ENCODE measurements at regions not wholly inside any gene's neighbourhood (a gene's known extent, or its start where the extent isn't known, plus 50 kb on each side); places are given as distances from the start of the nearest gene placed in this dataset.

- no peak for TF ChIP-seq CTCF (IDR thresholded peaks at IDR 0.05; ENCODE audit: insufficient read depth, missing control alignments)
- DNase-seq (ENCODE audit: insufficient read length, low spot score) (no peak), FAIRE-seq (no peak)
These were observed 309.2 kb downstream of the BRD1 start for GRCh38 chr22:49518436-49518970.

GRCh38 chr22:49517667-49518185 lies 309.9 kb downstream of the BRD1 start:
- TF ChIP-seq CTCF (IDR thresholded peaks at IDR 0.05; ENCODE audit: insufficient read depth, missing control alignments): no peak
- FAIRE-seq: no peak
- DNase-seq (ENCODE audit: insufficient read length, low spot score): no peak

DNA sequence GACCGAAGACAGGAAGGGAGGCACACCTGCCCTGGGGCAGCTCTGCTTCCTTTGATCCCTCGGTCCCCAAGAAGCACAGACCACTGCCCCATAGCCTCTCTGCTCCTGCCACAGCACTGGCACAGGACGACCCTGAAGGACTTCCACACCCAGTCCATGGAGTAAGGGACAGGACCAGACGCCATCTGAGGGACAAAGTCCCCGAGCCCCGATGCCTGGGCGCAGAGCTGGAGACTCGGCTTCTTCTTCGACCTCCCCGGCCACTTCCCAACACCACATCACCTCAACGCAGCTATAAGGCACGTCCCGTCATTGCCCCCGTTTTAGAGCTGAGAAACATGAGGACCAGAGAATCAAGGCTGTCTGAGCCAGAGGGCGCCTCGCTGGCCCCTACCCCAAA lies 310.5 kb downstream of the BRD1 start:
- FAIRE-seq (no peak), DNase-seq (ENCODE audit: insufficient read length, low spot score) (no peak)
- TF ChIP-seq CTCF (IDR thresholded peaks at IDR 0.05; ENCODE audit: insufficient read depth, missing control alignments): no peak

DNA sequence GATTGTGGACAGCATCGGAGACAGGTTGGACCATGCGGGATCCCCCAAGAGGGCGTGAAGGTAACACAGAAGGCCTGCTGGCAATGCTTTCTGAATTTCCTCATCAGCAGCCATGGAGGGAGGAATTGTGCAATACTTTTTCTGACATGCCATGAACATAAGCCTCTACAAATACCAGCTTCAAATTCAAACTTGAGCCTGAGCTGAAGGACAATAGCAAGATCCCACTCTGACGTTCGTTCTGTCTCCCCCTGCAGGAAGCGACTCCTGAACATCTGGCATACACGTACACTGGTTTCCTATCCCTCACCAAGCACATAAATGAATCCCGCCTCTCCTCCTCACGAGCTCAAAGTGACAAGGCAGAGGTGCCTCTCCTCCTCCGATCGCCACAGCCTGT lies 312.2 kb downstream of the BRD1 start:
- DNase-seq (ENCODE audit: insufficient read length, low spot score) (no peak), FAIRE-seq (no peak)
- no peak for TF ChIP-seq CTCF (IDR thresholded peaks at IDR 0.05; ENCODE audit: insufficient read depth, missing control alignments)

DNA sequence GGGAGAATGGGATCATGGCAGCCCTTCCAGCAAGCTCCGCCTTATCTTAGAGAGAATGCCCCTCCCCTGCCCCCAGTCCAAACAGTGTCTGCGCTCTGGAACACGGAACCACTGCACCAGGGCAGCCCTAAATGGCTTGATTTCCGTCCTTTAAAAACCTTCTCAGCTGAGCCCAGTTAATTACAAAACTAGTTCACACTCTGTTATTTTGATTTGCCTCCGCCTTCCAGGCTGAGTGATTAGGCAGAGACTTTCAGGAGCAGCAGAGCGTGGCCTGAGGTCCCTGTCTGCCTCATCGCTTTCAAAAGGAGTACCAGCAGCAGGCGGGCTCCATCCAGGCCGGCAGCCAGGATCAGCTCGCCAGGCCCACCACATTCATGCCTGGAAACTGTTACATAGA lies 313.0 kb downstream of the BRD1 start:
- FAIRE-seq (no peak), DNase-seq (ENCODE audit: insufficient read length, low spot score) (no peak)
- no peak for TF ChIP-seq CTCF (IDR thresholded peaks at IDR 0.05; ENCODE audit: insufficient read depth, missing control alignments)

DNA sequence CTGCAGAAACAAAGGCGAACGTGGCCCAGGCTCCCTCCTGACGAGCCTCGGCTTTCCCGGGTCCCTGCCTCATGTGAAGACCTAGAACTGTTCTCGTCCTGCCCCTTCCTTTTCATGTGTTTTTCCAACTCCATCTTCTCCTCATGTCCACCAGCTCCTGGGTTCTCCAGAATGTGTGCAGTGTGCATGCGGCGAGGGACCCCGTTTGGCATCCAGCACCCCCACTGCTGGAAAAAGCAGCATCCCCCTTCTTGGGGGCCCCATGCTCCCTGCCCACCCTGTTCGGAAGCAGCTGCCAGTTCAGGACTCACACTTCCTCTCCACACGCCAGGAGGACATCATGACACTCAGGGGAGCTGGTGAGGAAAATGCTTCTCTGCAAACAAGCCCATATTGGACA lies 313.5 kb downstream of the BRD1 start:
- TF ChIP-seq CTCF (IDR thresholded peaks at IDR 0.05; ENCODE audit: insufficient read depth, missing control alignments): no peak
- FAIRE-seq (no peak), DNase-seq (ENCODE audit: insufficient read length, low spot score) (no peak)

- DNase-seq (ENCODE audit: insufficient read length, low spot score) (no peak), FAIRE-seq (no peak)
- TF ChIP-seq CTCF (IDR thresholded peaks at IDR 0.05; ENCODE audit: insufficient read depth, missing control alignments): no peak
These were observed 314.3 kb downstream of the BRD1 start for GRCh38 chr22:49513358-49513851.

All from D721Med (cell line).